ENCODE measurements at regions not wholly inside any gene's neighbourhood (a gene's known extent, or its start where the extent isn't known, plus 50 kb on each side); places are given as distances from the start of the nearest gene placed in this dataset.

- no peak overlapping the region for H3K4me3 ChIP-seq
- H3K36me3 ChIP-seq: no peaks in the 10 kb centered on the region
- H3K27ac ChIP-seq: no peak overlapping the region
- WGBS (ENCODE audit: insufficient coverage, low coverage, low lambda C conversion rate, missing lambda C conversion rate): 33% methylated on average over 1 of the region's 1 CpG
- no peak for ATAC-seq
- intact Hi-C loops (cut with DNase I): no loop called here
- TF ChIP-seq CTCF (IDR thresholded peaks at IDR 0.05) (no peak), POLR2A (IDR thresholded peaks at IDR 0.05) (no peak)
- peaks cover 0 to 6% (median 0%) of the 10 kb centered on the region in 4 donors for H3K4me1 ChIP-seq
- no peaks in the 10 kb centered on the region for H3K9me3 ChIP-seq
- no peaks in the 10 kb centered on the region for H3K27me3 ChIP-seq
- no peak for DNase-seq
These were observed 353.9 kb upstream of the MEF2C start for GRCh38 chr5:89236900-89237299.

- Histone ChIP-seq H3K36me3 (no peaks in the 10 kb centered on the region), H3K4me3 (no peak overlapping the region), H3K27me3 (no peaks in the 10 kb centered on the region), H3K4me1 (peaks cover 0 to 6% (median 0%) of the 10 kb centered on the region in 4 donors), H3K9me3 (no peaks in the 10 kb centered on the region), H3K27ac (no peak overlapping the region)
- ATAC-seq (no peak), DNase-seq (no peak)
- intact Hi-C loops (cut with DNase I): no loop called here
- TF ChIP-seq POLR2A (IDR thresholded peaks at IDR 0.05): no peak
- no peak for TF ChIP-seq CTCF (IDR thresholded peaks at IDR 0.05)
These were observed 350.5 kb upstream of the MEF2C start for GRCh38 chr5:89233462-89233861.

GRCh38 chr5:89232139-89232603 is 349.2 kb upstream of the MEF2C start:
- Histone ChIP-seq H3K27ac (no peak overlapping the region), H3K27me3 (no peaks in the 10 kb centered on the region), H3K36me3 (no peaks in the 10 kb centered on the region), H3K4me1 (peaks cover 0 to 6% (median 0%) of the 10 kb centered on the region in 4 donors), H3K9me3 (no peaks in the 10 kb centered on the region), H3K4me3 (no peak overlapping the region)
- no peak for DNase-seq
- 56% methylated on average over 3 of the region's 3 CpGs for WGBS (ENCODE audit: insufficient coverage, low coverage, low lambda C conversion rate, missing lambda C conversion rate)
- ATAC-seq: no peak
- TF ChIP-seq CTCF (IDR thresholded peaks at IDR 0.05) (no peak), POLR2A (IDR thresholded peaks at IDR 0.05) (no peak)
- intact Hi-C loops (cut with DNase I): no loop called here

- peaks cover 0 to 6% (median 0%) of the 10 kb centered on the region in 4 donors for H3K4me1 ChIP-seq
- no peaks in the 10 kb centered on the region for H3K9me3 ChIP-seq
- no peak overlapping the region for H3K27ac ChIP-seq
- peak in 1 of 4 donors; percentile 47 for ATAC-seq
- intact Hi-C loops (cut with DNase I): no loop called here
- TF ChIP-seq CTCF (IDR thresholded peaks at IDR 0.05): no peak
- no peak for TF ChIP-seq POLR2A (IDR thresholded peaks at IDR 0.05)
- H3K27me3 ChIP-seq: no peaks in the 10 kb centered on the region
- DNase-seq: no peak
- no CpG with 5 or more reads among the region's 2 CpGs for WGBS (ENCODE audit: insufficient coverage, low coverage, low lambda C conversion rate, missing lambda C conversion rate)
- no peaks in the 10 kb centered on the region for H3K36me3 ChIP-seq
- no peak overlapping the region for H3K4me3 ChIP-seq
These were observed 347.2 kb upstream of the MEF2C start for GRCh38 chr5:89230178-89230577.
